ENCODE measurements at regions not wholly inside any gene's neighbourhood (a gene's known extent, or its start where the extent isn't known, plus 50 kb on each side); places are given as distances from the start of the nearest gene placed in this dataset.

DNA sequence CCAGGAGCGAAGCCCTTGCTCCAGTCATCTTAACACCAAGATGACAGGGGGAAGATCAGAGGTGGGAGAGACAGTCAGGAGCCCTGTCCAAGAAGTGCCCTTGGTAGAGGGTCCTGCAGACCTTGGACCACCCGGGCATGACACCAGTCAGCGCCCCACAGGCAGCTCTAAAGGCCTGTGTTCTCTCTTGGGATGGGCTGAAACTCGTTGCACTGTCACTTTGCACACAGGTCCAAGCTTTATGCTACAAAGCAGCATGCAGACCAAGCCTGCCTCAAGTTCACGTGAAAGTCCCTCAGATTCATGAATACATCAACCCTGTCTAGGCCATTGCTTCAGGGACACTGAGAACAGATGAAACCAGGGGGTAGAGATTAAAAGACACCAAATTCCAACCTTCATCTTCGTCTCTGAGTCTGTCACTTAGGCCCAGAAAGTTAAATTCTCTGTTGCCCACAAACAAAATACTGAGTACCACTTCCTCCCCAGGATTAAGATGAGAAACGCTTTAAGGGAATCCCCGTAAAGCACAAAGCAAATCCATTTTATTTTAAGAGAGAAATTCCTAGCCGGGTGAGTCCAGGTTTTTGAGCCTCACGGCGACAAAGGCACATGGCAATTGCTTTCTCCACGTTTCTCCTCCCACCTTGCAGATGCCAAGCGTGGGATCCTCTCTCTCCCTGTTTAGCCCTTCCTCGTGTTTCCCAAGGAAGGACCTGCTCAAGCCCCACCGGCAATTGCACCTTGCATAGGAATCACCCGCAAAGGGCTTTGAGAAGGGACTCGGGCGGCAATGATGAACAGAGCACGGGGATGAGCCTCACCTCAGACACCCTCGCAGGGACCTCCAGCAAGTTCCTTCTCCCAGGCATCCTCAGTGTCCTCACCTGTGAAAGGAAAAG lies 75.0 kb upstream of the ID2 start:
- TF ChIP-seq EZH2 (IDR thresholded peaks at IDR 0.05; ENCODE audit: insufficient read depth, poor library complexity, severe bottlenecking) (no peak), EZH2phosphoT487 (IDR thresholded peaks at IDR 0.05; ENCODE audit: insufficient read depth, low read depth) (no peak)

Data from GM23248 (cell line).